ENCODE measurements at regions not wholly inside any gene's neighbourhood (a gene's known extent, or its start where the extent isn't known, plus 50 kb on each side); places are given as distances from the start of the nearest gene placed in this dataset.
A peak's percentile ranks its signal among the peaks of the same experiment; 100 is the strongest.
"Not testable (repeated sequence)": the region's sequence is repeated elsewhere in the genome, so short reads cannot be mapped to it uniquely, and the experiment has no call there.

- DNase-seq = peak in 1 of 2 experiments; percentile 0
Observed at GRCh38 chr1:208977638-208978256, 605.8 kb upstream of the CAMK1G start.

- DNase-seq = no peak
Observed at GRCh38 chr1:208979776-208980175, 603.7 kb upstream of the CAMK1G start.

GRCh38 chr1:208980605-208981004 lies 602.9 kb upstream of the CAMK1G start:
- DNase-seq = no peak

GRCh38 chr1:208985231-208985630 lies 598.3 kb upstream of the CAMK1G start:
- DNase-seq = no peak

GRCh38 chr1:208988811-208989222 lies 594.7 kb upstream of the CAMK1G start:
- no peak for DNase-seq

- no peak for DNase-seq
Observed at GRCh38 chr1:208990456-208990855, 593.1 kb upstream of the CAMK1G start.

- not testable (repeated sequence) for DNase-seq
Observed at GRCh38 chr1:208997053-208997452, 586.5 kb upstream of the CAMK1G start.

- peak in 1 of 2 experiments; percentile 8 for DNase-seq
Observed at GRCh38 chr1:208997726-208998312, 585.7 kb upstream of the CAMK1G start.

GRCh38 chr1:209008586-209008985 lies 574.9 kb upstream of the CAMK1G start:
- DNase-seq = no peak

- DNase-seq = peak in 1 of 2 experiments; percentile 41
Observed at GRCh38 chr1:209010475-209011230, 572.9 kb upstream of the CAMK1G start.

GRCh38 chr1:209012443-209013196 lies 570.9 kb upstream of the CAMK1G start:
- DNase-seq = no peak

- no peak for DNase-seq
Observed at GRCh38 chr1:209015092-209015491, 568.4 kb upstream of the CAMK1G start.

- DNase-seq = no peak
Observed at GRCh38 chr1:209021622-209022021, 561.9 kb upstream of the CAMK1G start.

- DNase-seq = peak; percentile 83 to 84
Observed at GRCh38 chr1:209023790-209024189, 559.7 kb upstream of the CAMK1G start.

GRCh38 chr1:209029737-209030136 lies 553.8 kb upstream of the CAMK1G start:
- DNase-seq = no peak

- DNase-seq = no peak
Observed at GRCh38 chr1:209030454-209031167, 552.9 kb upstream of the CAMK1G start.

- no peak for DNase-seq
Observed at GRCh38 chr1:209037064-209037463, 546.5 kb upstream of the CAMK1G start.

- no peak for DNase-seq
Observed at GRCh38 chr1:209038316-209038715, 545.2 kb upstream of the CAMK1G start.

GRCh38 chr1:209038735-209039134 lies 544.8 kb upstream of the CAMK1G start:
- no peak for DNase-seq

- no peak for DNase-seq
Observed at GRCh38 chr1:209040351-209040750, 543.2 kb upstream of the CAMK1G start.

- no peak for DNase-seq
Observed at GRCh38 chr1:209041927-209042326, 541.6 kb upstream of the CAMK1G start.

GRCh38 chr1:209042413-209042812 lies 541.1 kb upstream of the CAMK1G start:
- DNase-seq = no peak

All from NCI-H526 (cell line).